ENCODE measurements at regions not wholly inside any gene's neighbourhood (a gene's known extent, or its start where the extent isn't known, plus 50 kb on each side); places are given as distances from the start of the nearest gene placed in this dataset.
"Not testable (repeated sequence)": the region's sequence is repeated elsewhere in the genome, so short reads cannot be mapped to it uniquely, and the experiment has no call there.

DNA sequence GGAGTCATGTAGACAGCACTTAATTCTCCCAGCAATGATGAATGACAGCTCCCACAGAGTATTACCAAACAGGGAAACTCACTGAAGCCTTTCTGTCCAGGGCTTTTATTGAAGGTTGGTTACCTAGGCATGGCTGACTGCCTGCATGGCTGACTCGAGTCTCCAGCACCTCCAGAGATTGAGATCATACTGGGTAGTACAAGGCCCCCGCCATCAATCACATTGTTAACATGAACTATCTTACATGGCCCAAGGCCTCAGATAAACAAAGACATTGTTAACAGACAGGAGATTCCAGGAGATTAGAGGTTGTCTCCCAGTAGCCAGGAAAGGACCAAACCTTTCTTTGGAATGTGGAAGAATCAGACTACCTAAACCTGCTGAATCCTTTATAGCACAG, 128.3 kb upstream of the LSM14A start:
- DNase-seq, result no peak

DNA sequence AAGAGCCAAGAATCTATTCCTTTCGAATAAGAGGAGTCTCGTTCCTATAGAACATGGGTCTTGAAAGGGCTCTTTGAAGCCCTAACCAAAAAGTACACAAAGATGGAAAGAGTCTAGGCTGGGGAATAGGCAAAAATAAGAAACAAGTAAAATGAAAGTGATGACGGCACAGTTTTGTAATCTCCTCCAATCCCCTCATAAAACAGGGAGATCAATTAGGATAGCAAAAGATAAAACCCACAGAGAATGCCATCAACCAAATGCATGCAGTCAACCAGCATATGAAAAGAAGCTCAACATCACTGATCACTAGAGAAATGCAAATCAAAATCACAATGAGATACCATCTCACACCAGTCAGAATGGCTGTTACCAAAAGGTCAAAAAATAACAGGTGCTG, 122.4 kb upstream of the LSM14A start:
- DNase-seq, result no peak

DNA sequence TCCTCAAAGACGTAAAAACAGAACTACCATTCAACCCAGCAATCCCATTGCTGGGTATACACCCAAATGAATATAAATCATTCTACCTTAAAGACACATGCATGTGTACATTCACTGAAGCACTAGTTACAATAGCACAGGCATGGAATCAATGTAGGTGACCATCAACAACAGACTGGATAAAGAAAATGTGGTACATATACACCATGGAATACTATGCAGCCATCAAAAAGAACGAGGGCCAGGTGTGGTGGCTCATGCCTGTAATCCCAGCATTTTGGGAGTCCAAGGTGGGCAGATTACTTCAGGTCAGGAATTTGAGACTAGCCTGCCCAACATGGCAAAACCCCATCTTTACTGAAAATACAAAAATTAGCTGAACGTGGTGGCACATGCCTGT, 121.9 kb upstream of the LSM14A start:
- DNase-seq, result not testable (repeated sequence)

DNA sequence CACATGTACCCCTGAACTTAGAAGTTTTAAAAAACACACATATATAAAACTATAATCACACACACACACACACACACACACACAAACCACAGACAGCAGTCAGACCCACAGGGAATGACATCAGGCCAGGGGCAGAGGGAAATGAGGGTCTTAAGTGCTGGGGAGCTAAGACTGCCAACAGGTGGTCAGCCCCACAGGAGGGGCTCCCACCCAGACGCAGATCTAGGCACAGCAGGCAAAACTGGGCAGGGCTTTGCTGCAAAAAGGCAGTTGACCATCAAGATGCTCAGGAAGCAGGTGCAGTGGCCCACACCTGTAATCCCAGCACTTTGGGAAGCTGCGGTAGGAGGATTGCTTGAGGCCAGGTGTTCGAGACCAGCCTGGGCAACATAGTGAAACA, 121.0 kb upstream of the LSM14A start:
- DNase-seq, result no peak

DNA sequence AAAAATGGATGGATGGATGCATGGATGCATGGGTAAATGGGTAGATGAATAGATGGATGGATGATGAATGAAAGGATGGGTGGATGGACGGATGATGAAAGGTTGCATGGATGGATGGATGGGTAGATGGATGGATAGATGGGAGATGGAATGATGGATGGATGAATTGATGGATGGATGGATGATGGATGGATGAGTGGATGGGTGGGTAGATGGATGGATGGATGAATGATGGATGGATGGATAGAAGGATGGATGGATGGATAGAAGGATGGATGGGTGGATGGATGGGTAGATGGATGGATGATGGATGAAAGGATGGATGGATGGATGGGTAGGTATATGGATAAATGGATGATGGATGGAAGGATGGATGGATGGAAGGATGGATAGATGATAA, 115.1 kb upstream of the LSM14A start:
- DNase-seq, result no peak

DNA sequence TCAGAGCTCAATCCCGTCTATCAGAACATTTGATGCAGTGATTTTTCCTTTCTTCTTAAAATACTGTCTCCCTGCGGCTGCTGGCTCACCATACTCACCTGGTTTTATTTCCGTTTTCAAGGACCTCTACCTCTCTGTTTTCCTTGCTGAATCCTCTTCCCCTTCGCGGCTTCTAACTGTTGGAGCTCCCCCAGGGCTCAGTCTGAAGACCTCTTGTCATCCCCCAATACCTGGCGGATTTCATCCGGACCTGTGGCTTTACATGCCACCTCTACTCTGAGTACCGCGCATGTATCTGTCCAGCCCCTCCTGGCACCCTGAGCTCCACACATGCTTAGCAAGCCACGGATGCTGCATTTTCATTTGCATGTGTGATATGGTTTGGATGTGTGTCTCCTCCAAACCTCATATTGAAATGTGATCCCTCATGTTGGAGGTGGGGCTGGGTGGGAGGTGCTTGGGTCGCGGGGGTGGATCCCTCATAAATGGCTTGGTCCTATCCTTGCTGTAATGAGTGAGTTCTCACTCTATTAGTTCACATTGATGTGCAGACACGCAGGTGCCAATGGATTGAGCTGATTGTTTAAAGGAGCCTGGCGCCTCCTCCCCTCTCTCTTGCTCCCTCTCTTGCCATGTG, 106.2 kb upstream of the LSM14A start:
- DNase-seq, result no peak

DNA sequence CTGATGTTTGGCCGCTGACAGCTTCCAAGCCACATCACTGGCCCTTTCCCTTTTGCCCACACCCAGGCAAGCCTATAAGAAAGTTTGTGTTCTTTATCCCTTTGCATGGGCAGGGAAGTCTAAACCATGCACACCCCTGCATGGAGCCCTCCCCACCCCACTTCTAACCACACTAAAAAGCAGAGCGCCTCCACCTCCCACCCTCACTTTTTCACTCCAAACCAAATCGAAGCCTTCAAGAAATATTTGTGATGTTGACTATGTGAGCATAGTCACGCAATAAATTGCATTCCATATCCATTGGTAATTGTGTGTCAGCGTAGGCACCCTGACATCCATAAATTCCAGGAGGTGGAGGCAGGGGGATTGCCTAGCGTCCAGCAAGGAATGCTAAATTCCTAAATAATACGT, 104.4 kb upstream of the LSM14A start:
- no peak for DNase-seq

DNA sequence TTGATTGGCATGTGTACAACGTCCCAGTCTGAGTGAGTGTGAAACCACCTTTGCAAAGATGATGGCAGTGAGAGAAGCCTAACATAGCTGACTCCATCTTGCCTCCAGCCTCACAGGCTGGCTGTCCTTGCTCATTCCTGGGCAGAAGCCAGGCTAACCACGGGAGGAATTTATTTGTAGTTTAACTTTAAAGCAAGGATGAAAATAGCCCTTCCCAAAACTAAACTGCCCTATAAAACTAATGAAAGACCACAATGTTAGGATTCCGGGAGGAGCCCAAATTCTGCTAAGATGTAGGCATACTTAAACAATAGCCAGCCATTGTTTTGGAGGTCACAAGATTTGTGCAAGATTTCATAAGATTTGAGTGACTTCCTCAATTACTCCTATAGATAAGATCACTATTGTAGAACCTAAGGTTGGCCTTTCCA, 96.6 kb upstream of the LSM14A start:
- DNase-seq, result no peak

DNA sequence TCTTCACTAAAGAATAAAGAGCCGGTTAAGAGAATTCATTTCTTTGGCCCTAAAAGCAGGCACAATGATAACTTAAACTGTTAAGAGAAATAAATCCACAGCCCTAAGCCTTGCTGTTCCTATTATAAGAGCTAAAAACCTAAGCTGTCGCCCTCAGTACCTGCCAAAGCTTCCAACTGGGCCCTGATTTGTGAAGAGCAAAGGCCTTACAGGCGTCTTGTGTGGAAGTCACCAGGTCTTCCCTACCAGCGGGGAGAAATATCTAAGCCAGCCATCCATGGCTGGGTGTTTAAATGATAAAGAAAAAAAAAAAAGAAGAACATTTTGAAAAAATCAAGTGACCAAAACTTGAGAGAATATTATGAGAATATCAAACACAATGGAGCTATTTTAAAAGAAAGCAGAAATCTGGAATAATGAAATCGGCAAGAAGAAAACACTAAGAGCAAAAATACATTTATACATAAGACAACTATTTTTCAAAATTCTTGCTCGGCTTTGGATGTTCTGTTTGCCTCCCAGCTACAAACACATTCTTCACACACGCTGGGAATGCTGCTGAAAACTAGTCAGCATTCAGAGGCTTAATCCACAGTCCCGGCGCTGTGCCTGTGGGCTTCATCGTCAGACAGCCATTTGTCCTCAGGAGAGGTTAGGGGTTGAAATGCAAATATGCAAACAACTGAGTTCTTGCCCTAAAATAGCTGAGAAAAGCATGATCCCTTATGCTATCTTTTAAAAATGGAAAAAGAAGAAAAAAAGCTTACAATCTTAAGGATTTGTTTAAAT, 89.8 kb upstream of the LSM14A start:
- DNase-seq, result no peak

DNA sequence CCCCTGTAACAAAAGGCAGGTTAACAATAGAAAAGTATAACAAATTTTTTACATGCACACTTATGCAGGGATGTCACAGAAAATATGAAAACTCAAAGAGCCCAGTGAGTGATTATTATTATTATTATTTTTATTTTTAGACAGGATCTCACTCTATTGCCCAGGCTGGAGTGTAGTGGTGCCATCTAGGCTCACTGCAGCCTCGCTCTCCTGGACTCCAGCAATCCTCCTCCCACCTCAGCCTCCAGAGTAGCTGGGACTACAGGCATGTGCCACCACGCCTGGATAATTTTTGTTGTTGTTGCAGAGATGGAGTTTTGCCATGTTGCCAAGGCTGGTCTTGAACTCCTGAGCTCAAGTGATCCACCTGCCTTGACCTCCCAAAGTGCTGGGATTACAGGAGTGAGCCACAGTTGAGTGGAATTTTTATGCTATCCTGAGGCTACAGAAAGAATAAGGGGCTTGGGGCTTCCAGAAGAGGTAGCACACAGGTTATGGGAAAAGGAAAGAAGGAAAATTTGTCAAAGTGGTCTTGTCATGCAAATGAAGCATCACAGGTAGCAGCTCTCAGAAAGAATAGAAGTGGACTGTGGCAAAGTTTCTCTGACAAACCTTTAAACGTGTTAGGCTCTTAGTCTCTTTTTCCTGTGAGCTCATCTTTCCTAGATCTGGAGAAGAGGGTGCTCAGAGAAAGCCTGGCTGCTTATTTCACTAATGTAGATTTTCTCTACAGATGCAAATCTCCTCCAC, 87.7 kb upstream of the LSM14A start:
- DNase-seq, result no peak

DNA sequence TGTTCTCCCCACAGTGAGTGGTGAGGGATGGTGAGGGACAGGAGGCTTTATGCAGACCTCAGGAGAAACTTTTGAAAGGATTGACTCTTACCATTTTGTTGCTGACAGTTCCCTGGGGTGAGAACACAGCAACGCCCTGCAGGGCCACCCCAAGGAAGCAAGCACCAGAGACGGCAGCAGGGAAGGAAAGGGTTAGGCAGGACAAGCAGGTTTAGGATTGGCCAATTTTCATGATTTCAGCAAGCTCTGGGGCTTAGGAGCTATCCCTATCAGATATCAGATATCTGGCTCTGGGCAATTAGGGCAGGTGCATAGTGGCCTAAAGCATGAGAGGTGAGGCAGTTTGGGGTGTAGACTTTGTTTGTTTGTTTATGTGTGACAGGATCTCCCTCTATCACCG, 87.0 kb upstream of the LSM14A start:
- DNase-seq, result no peak

DNA sequence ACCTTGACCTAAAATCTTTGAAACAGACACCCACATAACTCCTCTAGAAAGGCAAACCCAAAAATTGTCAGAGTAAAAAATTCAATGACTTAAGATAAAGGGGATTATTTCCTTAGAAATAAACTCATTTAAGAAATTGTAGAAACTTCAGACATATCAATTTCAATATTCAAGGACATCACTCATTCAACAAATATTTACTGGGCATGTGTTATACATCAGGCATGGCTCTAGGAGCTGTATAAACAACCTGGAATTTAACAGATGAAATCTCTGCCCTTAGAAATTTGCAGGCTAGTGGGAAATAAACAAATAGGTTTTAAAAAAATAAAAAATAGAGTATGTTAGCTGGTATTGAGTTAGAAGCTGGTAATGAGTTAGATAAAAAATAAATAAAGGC, 84.0 kb upstream of the LSM14A start:
- no peak for DNase-seq

DNA sequence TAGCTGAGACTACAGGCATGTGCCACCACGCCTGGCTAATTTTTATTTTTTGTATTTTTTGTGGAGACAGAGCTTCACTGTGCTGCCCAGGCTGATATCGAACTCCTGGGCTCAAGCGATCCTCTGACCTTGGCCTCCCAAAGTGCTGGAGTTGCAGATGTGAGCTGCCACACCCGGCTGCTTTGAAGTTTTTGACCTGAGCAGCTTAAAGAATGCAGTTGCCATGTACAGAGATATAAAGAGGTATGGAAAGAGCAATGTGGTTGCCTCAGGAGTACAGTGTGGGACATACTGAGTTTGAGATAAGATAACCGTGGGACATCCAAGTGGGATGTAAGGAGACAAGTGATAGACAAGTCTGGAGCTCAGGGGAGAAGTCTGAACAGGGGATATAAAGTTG, 82.7 kb upstream of the LSM14A start:
- DNase-seq, result no peak

DNA sequence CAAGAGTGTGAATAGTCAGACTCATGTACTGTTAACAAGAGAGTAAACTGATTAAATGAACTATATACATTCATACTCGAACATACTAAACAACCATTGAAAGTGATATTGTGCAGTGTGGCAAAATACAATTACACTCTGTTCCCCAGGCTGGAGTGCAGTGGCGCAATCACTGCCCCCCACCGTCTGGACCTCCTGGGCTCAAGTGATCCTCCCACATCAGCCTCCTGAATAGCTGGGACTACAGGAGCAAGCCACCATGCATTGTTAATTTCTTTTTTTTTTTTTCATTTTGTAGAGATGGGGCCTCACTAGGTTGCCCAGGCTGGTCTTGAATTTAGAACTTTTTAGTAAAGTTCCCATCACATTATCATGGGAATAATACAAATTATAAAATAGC, 77.3 kb upstream of the LSM14A start:
- DNase-seq, result no peak

DNA sequence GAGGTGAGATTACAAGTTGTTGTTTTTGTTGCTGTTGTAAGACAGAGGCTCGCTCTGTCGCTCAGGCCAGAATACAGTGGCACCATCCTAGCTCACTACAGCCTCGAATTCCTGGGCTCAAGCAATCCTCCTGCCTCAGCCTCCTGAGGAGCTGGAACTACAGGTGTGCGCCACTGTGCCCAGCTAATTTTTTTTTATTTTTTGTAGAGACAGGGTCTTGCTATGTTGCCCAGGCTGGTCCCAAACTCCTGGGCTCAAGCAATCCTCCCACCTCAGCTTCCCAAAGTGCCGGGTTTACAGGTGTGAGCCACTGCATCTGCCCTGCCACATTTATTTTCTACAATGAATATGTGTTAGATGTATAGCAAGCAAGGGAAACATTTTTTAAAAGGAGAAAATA, 76.9 kb upstream of the LSM14A start:
- DNase-seq, result not testable (repeated sequence)

DNA sequence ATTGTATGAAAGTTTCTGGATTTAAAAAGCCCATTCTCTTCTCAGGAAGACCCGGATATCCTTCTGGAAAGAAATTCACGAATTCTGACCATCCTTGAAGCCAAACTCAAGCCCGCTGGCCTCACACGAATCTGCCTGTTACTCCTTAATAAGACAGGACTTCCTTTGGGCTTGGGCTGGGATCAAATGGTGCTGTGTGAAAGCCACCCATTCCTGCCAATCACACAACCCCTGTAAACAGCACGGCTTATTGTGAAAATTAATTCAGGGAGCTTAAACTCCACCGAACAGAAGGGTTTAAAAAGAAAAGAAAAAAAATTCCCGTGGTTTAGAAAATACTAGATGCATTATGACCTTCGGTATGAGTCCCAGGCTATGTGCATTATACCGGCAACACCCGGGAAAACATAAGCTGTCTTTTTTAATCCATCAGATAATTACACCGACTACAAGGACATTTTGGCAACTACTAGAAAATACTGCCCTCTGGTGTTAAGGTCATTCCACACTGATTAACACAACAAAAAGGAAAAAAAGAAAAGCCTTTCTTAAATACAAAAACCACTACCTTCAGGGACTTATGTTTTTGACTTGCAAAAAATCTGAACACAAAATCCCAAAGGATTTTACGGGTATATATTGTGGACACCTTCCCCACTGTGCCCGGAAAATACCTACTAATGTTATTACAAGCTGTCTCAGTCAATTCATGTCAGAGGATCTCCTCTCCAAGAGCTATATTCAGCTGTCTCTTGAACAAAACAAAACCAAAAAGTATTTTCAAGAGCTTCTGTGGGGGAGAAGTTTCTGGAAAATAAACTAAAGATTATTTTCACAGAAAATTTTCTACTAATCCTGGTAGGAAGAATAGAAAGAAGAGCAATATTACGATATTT, 76.0 kb upstream of the LSM14A start:
- peak; percentile 36 for DNase-seq

DNA sequence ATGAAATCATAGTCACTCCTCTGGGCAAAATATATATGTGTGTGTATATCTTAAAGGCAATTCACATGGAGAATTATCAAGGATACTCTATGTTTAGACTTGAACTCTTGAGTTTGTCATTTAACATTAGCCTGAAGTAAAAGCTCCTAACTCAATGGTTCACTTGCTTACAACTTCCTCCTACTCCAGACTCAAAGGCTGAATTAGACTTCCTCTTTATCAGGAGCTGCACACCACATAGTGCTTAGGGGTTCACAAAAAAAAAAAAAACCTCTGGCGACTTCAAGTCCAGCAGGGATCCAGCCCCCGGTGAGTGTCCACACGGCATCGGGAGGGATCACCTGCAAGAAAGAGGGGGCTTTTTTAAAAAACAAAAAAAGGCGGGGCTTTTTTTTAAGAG, 68.2 kb upstream of the LSM14A start:
- DNase-seq, result no peak

DNA sequence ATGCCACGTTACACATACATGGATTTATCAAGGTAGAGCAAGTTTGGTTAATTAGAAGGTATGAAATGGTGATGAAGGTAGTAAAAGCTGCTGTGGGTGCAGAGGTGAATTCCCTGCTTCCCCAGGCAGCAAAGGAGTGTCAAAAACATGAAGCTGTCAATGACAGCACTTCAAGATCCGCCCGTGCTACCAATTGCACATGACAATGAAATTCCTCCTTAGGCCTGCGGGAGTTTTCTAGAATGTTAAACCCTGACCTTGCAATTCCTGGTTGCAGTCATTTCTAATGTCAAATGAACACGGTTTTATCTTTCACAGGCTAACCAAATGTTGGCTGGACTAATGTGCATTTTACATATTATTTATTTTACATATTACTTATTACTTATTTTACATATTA, 67.7 kb upstream of the LSM14A start:
- DNase-seq, result no peak

DNA sequence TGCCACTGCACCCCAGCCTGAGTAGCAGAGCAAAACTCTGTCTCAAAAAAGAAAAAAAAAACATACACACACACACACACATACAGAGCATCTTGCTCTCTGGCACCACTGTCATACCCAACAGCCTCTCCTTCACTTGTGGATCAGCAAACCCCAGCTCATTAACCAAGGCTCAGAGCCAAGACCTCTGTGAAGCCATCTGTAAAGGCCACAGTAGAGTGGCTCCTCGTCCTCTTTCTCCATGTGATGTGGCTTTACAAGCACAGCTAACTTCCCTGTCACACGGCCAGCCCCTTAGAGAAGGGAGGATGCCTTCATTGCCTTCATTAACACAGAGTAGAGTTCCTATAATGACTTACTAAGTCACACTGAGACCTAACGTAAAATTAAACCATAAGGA, 62.7 kb upstream of the LSM14A start:
- no peak for DNase-seq

DNA sequence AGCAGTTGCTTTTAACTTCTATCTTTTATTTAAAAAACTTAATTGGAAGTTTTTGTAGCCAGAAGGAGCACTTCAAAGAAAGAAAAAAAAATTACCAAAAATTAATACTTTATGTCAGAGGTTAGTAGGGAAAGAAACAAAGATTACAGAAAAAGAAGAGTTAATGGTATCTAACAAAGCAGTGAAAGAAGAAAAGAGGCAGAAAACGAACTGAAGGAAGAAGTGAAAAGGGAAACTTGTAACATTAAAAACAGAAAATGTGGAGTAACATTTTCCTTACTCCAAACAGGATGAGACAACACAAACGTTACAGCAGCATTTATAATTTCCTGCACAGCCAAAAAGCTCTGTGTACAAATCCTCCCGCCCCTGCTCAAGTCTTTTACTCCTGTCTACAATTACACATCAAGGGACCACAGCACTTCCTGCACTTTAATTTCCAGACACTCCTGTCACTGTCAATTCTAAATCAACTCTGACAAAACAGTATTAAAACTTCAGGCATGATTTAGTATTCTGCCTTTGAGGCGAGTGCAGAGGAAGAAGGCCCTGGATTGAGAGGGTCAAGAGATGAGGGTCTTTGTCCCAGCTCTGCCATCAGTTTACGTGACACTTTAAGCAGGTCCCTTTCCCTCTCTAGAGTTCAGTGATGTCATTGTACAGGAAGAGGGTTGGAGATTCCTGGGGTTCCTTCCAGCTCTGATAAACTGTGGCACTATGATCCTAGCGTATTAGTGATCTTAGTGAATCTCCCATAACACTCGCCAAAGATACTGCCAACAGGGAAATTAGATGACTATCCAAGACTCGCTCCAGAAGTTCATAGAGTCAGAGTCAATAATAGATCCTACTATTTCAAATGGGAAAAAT, 53.2 kb upstream of the LSM14A start:
- no peak for DNase-seq

DNA sequence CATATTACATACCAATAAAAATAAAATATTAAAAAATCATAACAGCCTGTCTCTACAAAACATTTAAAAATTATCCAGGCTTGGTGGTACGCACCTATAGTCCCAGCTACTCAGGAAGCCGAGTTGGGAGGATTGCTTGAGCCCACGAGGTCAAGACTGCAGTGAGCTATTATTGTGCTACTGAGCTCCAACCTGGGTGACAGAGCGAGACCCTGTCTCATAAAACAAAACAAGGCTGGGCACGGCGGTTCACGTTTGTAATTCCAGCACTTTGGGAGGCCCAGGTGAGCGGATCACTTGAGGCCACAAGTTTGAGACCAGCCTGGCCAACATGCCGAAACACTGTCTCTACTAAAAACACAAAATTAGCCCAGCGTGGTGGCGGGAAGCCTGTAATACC, 52.2 kb upstream of the LSM14A start:
- no peak for DNase-seq

Data from NCI-H774 (cell line).